ENCODE measurements at regions not wholly inside any gene's neighbourhood (a gene's known extent, or its start where the extent isn't known, plus 50 kb on each side); places are given as distances from the start of the nearest gene placed in this dataset.
A peak's percentile ranks its signal among the peaks of the same experiment; 100 is the strongest.

DNA sequence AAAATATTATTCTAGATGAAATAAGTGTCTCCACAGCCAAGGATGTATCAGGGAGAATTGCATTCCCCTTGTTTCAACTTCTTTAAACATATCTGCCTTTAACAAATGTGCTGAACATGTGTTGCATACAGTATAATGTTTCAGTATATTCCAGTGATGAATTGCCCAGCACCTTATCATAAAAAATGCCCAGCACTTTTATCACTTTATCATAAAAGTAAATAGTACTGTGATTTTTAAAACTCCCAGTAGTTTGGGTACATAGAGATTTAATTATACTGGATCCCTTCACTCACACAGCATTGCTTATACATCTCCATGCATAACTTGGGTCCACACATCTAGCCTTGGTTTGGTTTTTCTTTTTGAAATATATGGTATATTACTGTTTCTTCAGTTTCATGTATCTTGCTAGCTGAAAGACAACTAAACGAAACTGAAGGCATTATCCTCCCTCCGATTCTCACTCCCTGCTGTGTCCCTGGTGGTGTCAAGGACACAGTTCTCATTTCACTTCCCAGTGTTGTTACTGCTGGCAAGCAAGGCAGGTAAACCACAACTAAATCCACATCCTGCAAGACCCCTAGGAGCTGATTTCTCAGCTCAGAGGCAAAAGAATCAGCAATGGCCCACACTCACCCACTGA, 118.2 kb upstream of the SLC44A3 start:
- no peak for DNase-seq (ENCODE audit: low read depth in 6 of 9, low spot score in 9 of 9)
- 54% methylated on average over 2 of the region's 2 CpGs for WGBS
- Histone ChIP-seq H3K9me3 (ENCODE audit: control insufficient read depth in 2 of 2, insufficient read depth in 1 of 2, low read length in 1 of 2) (no peaks in the 10 kb centered on the region), H3K4me3 (ENCODE audit: low read length in 2 of 2) (no peak overlapping the region), H3K27me3 (ENCODE audit: control insufficient read depth in 2 of 2, insufficient read depth in 1 of 2, low read length in 1 of 2) (peaks cover 0 to 3% of the 10 kb centered on the region in 2 donors), H3K27ac (ENCODE audit: low read depth in 1 of 2, low read length in 1 of 2) (no peak overlapping the region), H3K36me3 (ENCODE audit: control insufficient read depth in 2 of 2, insufficient read depth in 2 of 2, low read length in 1 of 2) (no peaks in the 10 kb centered on the region), H3K4me1 (ENCODE audit: control insufficient read depth in 2 of 2, insufficient read depth in 2 of 2, low read length in 2 of 2) (no peaks in the 10 kb centered on the region)

DNA sequence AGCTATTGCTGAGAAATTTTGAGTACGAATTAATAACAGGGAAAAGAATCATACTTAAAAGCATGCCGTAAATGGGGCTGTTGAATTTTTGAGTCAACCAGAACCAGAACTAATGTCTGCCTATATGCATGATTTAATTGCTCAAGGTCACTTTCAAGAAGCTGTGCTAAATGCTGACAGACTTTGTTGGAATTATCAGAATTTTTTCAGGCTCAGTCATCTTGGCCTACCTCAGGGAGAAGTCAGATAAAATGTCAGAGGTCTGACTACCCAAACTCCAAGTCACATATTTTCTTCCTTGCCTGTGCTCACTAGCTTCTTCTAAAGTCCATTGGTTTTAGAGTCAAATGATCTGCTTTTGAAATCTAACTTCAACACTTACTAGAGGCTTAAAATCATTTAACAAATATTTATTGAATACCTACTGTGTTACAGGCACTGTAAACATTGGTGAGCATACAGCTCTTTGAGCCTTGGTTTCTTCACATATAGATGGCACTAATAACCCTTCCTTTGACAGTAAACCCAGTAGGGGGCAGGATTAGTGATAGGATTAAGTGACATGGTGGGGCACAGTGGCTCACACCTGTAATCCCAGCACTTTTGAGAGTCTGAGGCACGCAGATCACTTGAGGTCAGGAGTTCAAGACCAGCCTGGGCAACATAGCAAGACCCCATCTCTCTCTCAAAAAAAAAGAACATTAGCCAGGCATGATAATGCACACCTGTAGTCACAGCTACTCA, 121.2 kb upstream of the SLC44A3 start:
- DNase-seq (ENCODE audit: low read depth in 6 of 9, low spot score in 9 of 9), result no peak
- H3K36me3 ChIP-seq (ENCODE audit: control insufficient read depth in 2 of 2, insufficient read depth in 2 of 2, low read length in 1 of 2), result no peaks in the 10 kb centered on the region
- no peak overlapping the region for H3K27ac ChIP-seq (ENCODE audit: low read depth in 1 of 2, low read length in 1 of 2)
- peaks cover 0 to 3% of the 10 kb centered on the region in 2 donors for H3K27me3 ChIP-seq (ENCODE audit: control insufficient read depth in 2 of 2, insufficient read depth in 1 of 2, low read length in 1 of 2)
- H3K4me1 ChIP-seq (ENCODE audit: control insufficient read depth in 2 of 2, insufficient read depth in 2 of 2, low read length in 2 of 2), result peaks cover 0 to 7% of the 10 kb centered on the region in 2 donors
- 77% methylated on average over 3 of the region's 3 CpGs for WGBS
- H3K4me3 ChIP-seq (ENCODE audit: low read length in 2 of 2), result no peak overlapping the region
- H3K9me3 ChIP-seq (ENCODE audit: control insufficient read depth in 2 of 2, insufficient read depth in 1 of 2, low read length in 1 of 2), result no peaks in the 10 kb centered on the region

DNA sequence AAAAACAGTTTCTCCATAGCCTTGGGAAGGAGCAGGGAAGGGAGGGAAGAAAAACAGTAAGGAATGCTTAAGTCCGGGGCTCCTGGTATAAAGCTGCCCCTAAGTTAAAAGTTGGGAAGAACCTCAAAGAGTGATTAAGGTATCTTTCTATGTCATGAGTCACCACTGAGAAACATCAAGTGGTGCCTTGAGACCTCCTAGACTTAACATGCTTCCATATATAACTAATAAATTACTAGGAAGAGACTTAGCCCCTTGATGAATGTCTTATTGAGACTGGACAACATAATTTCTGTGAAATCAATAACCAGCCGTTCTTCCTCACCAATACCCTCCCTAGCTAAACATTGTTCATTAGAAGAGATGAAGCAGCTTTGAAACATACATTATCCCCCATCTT, 121.8 kb upstream of the SLC44A3 start:
- no peak for DNase-seq (ENCODE audit: low read depth in 6 of 9, low spot score in 9 of 9)
- H3K9me3 ChIP-seq (ENCODE audit: control insufficient read depth in 2 of 2, insufficient read depth in 1 of 2, low read length in 1 of 2), result no peaks in the 10 kb centered on the region
- H3K27me3 ChIP-seq (ENCODE audit: control insufficient read depth in 2 of 2, insufficient read depth in 1 of 2, low read length in 1 of 2), result peaks cover 0 to 3% of the 10 kb centered on the region in 2 donors
- no peak overlapping the region for H3K27ac ChIP-seq (ENCODE audit: low read depth in 1 of 2, low read length in 1 of 2)
- H3K4me3 ChIP-seq (ENCODE audit: low read length in 2 of 2), result no peak overlapping the region
- peaks cover 0 to 7% of the 10 kb centered on the region in 2 donors for H3K4me1 ChIP-seq (ENCODE audit: control insufficient read depth in 2 of 2, insufficient read depth in 2 of 2, low read length in 2 of 2)
- 98% methylated on average over 2 of the region's 2 CpGs for WGBS
- no peaks in the 10 kb centered on the region for H3K36me3 ChIP-seq (ENCODE audit: control insufficient read depth in 2 of 2, insufficient read depth in 2 of 2, low read length in 1 of 2)

DNA sequence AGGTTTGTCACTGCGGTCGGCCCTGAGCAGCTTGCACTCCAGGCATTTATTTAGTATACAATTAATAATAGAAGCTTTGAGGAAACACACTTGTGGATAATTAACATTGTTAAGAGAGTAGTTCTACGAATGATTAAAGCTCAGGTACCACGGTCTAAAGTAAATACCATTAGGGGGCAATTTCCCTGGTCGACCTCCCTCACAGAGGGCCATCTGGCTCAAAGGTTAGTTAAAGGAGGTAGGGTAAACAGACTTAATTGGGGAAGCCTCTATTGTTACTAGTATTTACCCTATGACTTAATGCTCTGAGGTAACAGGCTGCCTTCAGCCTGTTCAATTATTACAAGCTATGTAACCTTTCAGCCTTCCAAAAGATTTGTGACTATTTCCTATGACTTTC, 122.3 kb upstream of the SLC44A3 start:
- Histone ChIP-seq H3K4me3 (ENCODE audit: low read length in 2 of 2) (no peak overlapping the region), H3K27ac (ENCODE audit: low read depth in 1 of 2, low read length in 1 of 2) (no peak overlapping the region), H3K4me1 (ENCODE audit: control insufficient read depth in 2 of 2, insufficient read depth in 2 of 2, low read length in 2 of 2) (peaks cover 0 to 7% of the 10 kb centered on the region in 2 donors), H3K27me3 (ENCODE audit: control insufficient read depth in 2 of 2, insufficient read depth in 1 of 2, low read length in 1 of 2) (peaks cover 0 to 6% of the 10 kb centered on the region in 2 donors), H3K36me3 (ENCODE audit: control insufficient read depth in 2 of 2, insufficient read depth in 2 of 2, low read length in 1 of 2) (no peaks in the 10 kb centered on the region), H3K9me3 (ENCODE audit: control insufficient read depth in 2 of 2, insufficient read depth in 1 of 2, low read length in 1 of 2) (no peaks in the 10 kb centered on the region)
- DNase-seq (ENCODE audit: low read depth in 6 of 9, low spot score in 9 of 9), result no peak
- 95% methylated on average over 5 of the region's 5 CpGs for WGBS

DNA sequence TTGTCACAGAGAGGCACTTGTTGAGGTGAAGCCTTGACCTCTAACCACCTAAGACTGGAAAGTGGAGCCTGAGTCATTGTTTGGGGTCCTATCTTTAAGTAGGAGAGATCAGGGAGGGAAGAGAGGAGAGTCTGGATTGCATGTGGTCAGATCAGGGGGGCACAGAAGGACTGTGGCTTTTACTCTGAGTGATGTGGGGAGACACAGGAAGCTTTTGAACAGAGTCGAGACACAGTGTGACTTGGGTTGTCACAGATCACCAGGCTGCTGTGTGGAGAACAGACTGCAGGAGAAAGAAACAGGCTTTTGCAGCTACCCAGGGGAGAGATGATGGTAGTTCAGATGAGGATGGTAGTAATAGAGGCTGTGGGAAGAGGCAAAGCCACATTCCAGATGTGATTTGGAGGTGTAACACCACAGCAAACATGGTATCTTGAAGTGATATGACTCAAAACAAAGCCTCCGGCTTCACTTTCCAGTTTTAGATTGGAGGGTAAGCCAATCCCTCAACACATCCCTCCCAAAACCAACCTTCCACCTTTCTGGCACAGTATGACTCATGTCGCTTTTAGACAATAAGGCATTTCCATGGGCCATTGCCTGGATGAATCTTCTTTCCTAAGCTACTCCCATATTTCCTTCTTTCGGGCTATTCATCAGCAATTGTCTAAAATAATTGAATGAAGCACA, 125.8 kb upstream of the SLC44A3 start:
- Histone ChIP-seq H3K36me3 (ENCODE audit: control insufficient read depth in 2 of 2, insufficient read depth in 2 of 2, low read length in 1 of 2) (no peaks in the 10 kb centered on the region), H3K27ac (ENCODE audit: low read depth in 1 of 2, low read length in 1 of 2) (no peak overlapping the region)

DNA sequence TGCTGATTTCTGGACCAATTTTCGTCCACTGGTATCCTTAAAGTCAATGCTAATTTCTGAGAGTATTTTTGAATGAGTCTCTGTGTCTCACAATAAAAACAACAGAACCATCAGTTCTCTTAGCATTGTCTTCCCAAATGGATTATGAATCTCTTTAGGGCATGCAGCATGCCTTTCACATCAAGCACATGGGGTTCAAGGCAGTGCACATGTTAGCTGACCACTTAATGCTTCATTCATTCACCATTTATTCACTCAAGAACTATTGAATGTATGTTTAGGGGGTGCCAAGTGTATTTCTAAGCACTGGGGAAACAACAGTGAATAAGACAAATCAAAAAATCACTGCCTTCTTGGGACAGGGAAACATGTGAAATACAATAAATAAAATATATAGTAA, 126.7 kb upstream of the SLC44A3 start:
- H3K27ac ChIP-seq (ENCODE audit: low read depth in 1 of 2, low read length in 1 of 2), result no peak overlapping the region
- peaks cover 0 to 12% of the 10 kb centered on the region in 2 donors for H3K27me3 ChIP-seq (ENCODE audit: control insufficient read depth in 2 of 2, insufficient read depth in 1 of 2, low read length in 1 of 2)
- H3K4me3 ChIP-seq (ENCODE audit: low read length in 2 of 2), result no peak overlapping the region
- H3K9me3 ChIP-seq (ENCODE audit: control insufficient read depth in 2 of 2, insufficient read depth in 1 of 2, low read length in 1 of 2), result peaks cover 0 to 4% of the 10 kb centered on the region in 2 donors
- H3K4me1 ChIP-seq (ENCODE audit: control insufficient read depth in 2 of 2, insufficient read depth in 2 of 2, low read length in 2 of 2), result peaks cover 0 to 7% of the 10 kb centered on the region in 2 donors
- no peaks in the 10 kb centered on the region for H3K36me3 ChIP-seq (ENCODE audit: control insufficient read depth in 2 of 2, insufficient read depth in 2 of 2, low read length in 1 of 2)
- 97% methylated on average over 1 of the region's 1 CpG for WGBS
- DNase-seq (ENCODE audit: low read depth in 6 of 9, low spot score in 9 of 9), result no peak

More for the DNA sequence above, 125.8 kb upstream of the SLC44A3 start:
- peaks cover 0 to 7% of the 10 kb centered on the region in 2 donors for H3K4me1 ChIP-seq (ENCODE audit: control insufficient read depth in 2 of 2, insufficient read depth in 2 of 2, low read length in 2 of 2)
- WGBS, result 74% methylated on average over 4 of the region's 4 CpGs
- H3K27me3 ChIP-seq (ENCODE audit: control insufficient read depth in 2 of 2, insufficient read depth in 1 of 2, low read length in 1 of 2), result peaks cover 0 to 10% of the 10 kb centered on the region in 2 donors
- peak in 3 of 9 donors; percentile 4 to 51 (median 28) for DNase-seq (ENCODE audit: low read depth in 6 of 9, low spot score in 9 of 9)
- no peak overlapping the region for H3K4me3 ChIP-seq (ENCODE audit: low read length in 2 of 2)
- peaks cover 0 to 4% of the 10 kb centered on the region in 2 donors for H3K9me3 ChIP-seq (ENCODE audit: control insufficient read depth in 2 of 2, insufficient read depth in 1 of 2, low read length in 1 of 2)

DNA sequence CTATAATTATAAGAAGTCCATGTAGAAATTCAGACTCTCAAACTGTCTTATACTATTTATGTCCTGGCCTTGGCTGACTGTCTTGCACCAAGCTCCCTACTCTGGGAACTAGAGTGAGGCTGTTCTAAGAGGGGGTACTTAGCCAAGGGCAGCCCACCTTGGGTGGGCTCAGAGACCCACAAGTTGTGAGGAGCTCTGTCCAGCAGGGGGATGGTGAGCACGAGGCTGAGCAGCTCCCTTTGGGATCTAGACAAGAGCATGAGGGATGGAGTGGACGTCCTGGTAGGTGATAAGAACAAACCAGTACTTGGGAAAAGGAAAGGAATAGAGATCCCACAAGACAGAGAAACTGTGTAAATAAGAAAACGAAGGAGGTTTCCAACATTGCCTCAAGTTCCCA, 127.1 kb upstream of the SLC44A3 start:
- peaks cover 0 to 7% of the 10 kb centered on the region in 2 donors for H3K4me1 ChIP-seq (ENCODE audit: control insufficient read depth in 2 of 2, insufficient read depth in 2 of 2, low read length in 2 of 2)
- DNase-seq (ENCODE audit: low read depth in 6 of 9, low spot score in 9 of 9), result no peak
- no peak overlapping the region for H3K27ac ChIP-seq (ENCODE audit: low read depth in 1 of 2, low read length in 1 of 2)
- peaks cover 0 to 12% of the 10 kb centered on the region in 2 donors for H3K27me3 ChIP-seq (ENCODE audit: control insufficient read depth in 2 of 2, insufficient read depth in 1 of 2, low read length in 1 of 2)
- no peaks in the 10 kb centered on the region for H3K36me3 ChIP-seq (ENCODE audit: control insufficient read depth in 2 of 2, insufficient read depth in 2 of 2, low read length in 1 of 2)
- peaks cover 0 to 4% of the 10 kb centered on the region in 2 donors for H3K9me3 ChIP-seq (ENCODE audit: control insufficient read depth in 2 of 2, insufficient read depth in 1 of 2, low read length in 1 of 2)
- H3K4me3 ChIP-seq (ENCODE audit: low read length in 2 of 2), result no peak overlapping the region
- 92% methylated on average over 3 of the region's 3 CpGs for WGBS

DNA sequence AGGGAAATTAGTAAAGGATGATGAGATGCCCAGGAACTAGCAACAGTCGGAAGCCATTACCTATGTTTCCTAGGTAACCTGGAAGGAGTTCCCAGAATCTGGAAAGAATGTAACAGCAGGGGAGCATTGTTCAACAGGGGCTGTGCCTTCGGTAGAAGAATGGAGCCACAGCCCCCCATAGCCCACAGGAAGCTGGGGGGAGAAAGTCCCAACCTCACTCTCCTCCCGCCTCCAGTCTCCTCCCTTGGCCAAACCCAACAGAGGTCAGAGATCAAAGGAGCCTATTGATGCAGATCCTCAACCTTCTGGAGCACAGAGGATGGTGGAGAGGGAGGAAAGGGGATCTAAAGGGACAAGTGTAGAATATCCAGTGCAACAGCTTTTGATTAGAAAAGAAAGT, 131.5 kb upstream of the SLC44A3 start:
- 76% methylated on average over 3 of the region's 3 CpGs for WGBS
- H3K27ac ChIP-seq (ENCODE audit: low read depth in 1 of 2, low read length in 1 of 2), result no peak overlapping the region
- no peaks in the 10 kb centered on the region for H3K36me3 ChIP-seq (ENCODE audit: control insufficient read depth in 2 of 2, insufficient read depth in 2 of 2, low read length in 1 of 2)
- no peak for DNase-seq (ENCODE audit: low read depth in 6 of 9, low spot score in 9 of 9)
- peaks cover 0 to 4% of the 10 kb centered on the region in 2 donors for H3K9me3 ChIP-seq (ENCODE audit: control insufficient read depth in 2 of 2, insufficient read depth in 1 of 2, low read length in 1 of 2)
- H3K4me1 ChIP-seq (ENCODE audit: control insufficient read depth in 2 of 2, insufficient read depth in 2 of 2, low read length in 2 of 2), result no peaks in the 10 kb centered on the region
- H3K27me3 ChIP-seq (ENCODE audit: control insufficient read depth in 2 of 2, insufficient read depth in 1 of 2, low read length in 1 of 2), result peaks cover 0 to 9% of the 10 kb centered on the region in 2 donors
- H3K4me3 ChIP-seq (ENCODE audit: low read length in 2 of 2), result no peak overlapping the region

DNA sequence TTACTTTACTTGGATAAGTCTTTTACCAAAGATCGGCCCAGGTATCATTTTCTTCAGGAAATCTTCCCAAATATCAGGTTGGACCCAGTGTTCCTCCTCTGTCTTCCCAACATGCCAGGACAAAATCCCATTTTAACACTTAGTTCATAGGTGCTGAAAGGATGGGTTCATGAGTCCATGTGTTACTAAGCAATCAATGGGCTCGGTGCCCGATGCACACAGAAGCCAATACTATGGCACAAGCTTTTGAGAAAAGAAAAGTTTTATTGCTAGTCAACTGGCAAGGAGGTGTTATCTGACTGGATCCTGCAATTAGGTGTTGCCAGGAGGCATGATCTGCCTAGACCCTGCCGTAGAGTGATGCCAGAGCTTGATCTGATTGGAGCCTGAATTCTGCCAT, 133.3 kb upstream of the SLC44A3 start:
- no peak overlapping the region for H3K4me3 ChIP-seq (ENCODE audit: low read length in 2 of 2)
- H3K36me3 ChIP-seq (ENCODE audit: control insufficient read depth in 2 of 2, insufficient read depth in 2 of 2, low read length in 1 of 2), result no peaks in the 10 kb centered on the region
- no peaks in the 10 kb centered on the region for H3K4me1 ChIP-seq (ENCODE audit: control insufficient read depth in 2 of 2, insufficient read depth in 2 of 2, low read length in 2 of 2)
- no peak for DNase-seq (ENCODE audit: low read depth in 6 of 9, low spot score in 9 of 9)
- WGBS, result 97% methylated on average over 4 of the region's 4 CpGs
- no peak overlapping the region for H3K27ac ChIP-seq (ENCODE audit: low read depth in 1 of 2, low read length in 1 of 2)
- peaks cover 0 to 9% of the 10 kb centered on the region in 2 donors for H3K27me3 ChIP-seq (ENCODE audit: control insufficient read depth in 2 of 2, insufficient read depth in 1 of 2, low read length in 1 of 2)
- peaks cover 0 to 4% of the 10 kb centered on the region in 2 donors for H3K9me3 ChIP-seq (ENCODE audit: control insufficient read depth in 2 of 2, insufficient read depth in 1 of 2, low read length in 1 of 2)

Data from thymus (tissue), 11 donors.